Gastrocnemius medialis (tissue), 4 donors: ENCODE measurements at regions not wholly inside any gene's neighbourhood (a gene's known extent, or its start where the extent isn't known, plus 50 kb on each side); places are given as distances from the start of the nearest gene placed in this dataset.

Source experiments
- POLR2A ChIP-seq, 2 donors: fragments of 450-650 bp; IDR thresholded peaks; one replicate each; pipeline ENCODE4 v1.6.1; 2017; ENCODE audit warnings: antibody characterized with exemption in 2 of 2, mild to moderate bottlenecking in 2 of 2, moderate library complexity in 2 of 2
- TF ChIP-seq, protein P1 (sequence below), 5 experiments: fragments of 450-650 bp in 3 of 5; fragments of 200-600 bp in 2 of 5; sonication (generic) in 2 of 5; IDR thresholded peaks in 4 of 5; conservative IDR thresholded peaks in 1 of 5; 1 replicate in 4 of 5; 2 replicates in 1 of 5; pipeline ENCODE4 v1.5.1; 2016 to 2019; ENCODE audit warnings: antibody characterized with exemption in 5 of 5, mild to moderate bottlenecking in 3 of 5, moderate library complexity in 3 of 5

GRCh38 chr5:66324357-66324756 is 180.3 kb downstream of the SREK1 start:
- TF ChIP-seq, protein P1, sequence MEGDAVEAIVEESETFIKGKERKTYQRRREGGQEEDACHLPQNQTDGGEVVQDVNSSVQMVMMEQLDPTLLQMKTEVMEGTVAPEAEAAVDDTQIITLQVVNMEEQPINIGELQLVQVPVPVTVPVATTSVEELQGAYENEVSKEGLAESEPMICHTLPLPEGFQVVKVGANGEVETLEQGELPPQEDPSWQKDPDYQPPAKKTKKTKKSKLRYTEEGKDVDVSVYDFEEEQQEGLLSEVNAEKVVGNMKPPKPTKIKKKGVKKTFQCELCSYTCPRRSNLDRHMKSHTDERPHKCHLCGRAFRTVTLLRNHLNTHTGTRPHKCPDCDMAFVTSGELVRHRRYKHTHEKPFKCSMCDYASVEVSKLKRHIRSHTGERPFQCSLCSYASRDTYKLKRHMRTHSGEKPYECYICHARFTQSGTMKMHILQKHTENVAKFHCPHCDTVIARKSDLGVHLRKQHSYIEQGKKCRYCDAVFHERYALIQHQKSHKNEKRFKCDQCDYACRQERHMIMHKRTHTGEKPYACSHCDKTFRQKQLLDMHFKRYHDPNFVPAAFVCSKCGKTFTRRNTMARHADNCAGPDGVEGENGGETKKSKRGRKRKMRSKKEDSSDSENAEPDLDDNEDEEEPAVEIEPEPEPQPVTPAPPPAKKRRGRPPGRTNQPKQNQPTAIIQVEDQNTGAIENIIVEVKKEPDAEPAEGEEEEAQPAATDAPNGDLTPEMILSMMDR (IDR thresholded peaks at IDR 0.05 in 4 of 5, conservative IDR thresholded peaks at IDR 0.05 in 1 of 5): no peak
- no peak for TF ChIP-seq POLR2A (IDR thresholded peaks at IDR 0.05)
